ENCODE measurements at regions not wholly inside any gene's neighbourhood (a gene's known extent, or its start where the extent isn't known, plus 50 kb on each side); places are given as distances from the start of the nearest gene placed in this dataset.
"Not testable (repeated sequence)": the region's sequence is repeated elsewhere in the genome, so short reads cannot be mapped to it uniquely, and the experiment has no call there.

DNA sequence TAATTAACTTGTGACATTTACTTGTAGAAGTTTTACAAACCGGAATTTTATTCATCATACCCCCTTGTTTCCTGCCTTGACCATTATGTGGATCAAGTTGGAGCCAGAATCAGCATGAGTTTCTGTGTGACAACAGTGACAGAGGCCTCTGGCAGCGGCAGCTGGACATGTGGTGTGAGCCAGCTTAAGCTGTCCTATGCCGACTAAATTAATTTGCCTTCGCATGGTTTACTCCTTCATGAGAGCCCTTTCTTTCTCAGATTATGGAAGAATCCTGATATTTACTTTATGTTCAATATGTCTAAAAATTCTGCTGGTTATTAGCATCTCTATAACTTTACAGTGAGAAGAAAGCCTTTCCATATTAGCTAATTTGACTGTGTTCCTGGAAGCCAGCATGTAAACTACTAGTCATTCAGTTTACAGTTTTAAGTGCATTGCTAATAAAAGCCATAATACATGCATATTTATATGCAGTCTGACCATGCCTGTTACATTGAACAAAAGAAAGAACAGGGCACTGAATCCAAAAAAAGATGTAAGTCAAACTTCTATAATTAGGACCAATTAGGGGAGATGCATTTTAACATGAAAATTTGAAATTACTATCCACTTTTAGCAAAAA, 495.8 kb upstream of the ACVR2A start:
- no peak for DNase-seq

DNA sequence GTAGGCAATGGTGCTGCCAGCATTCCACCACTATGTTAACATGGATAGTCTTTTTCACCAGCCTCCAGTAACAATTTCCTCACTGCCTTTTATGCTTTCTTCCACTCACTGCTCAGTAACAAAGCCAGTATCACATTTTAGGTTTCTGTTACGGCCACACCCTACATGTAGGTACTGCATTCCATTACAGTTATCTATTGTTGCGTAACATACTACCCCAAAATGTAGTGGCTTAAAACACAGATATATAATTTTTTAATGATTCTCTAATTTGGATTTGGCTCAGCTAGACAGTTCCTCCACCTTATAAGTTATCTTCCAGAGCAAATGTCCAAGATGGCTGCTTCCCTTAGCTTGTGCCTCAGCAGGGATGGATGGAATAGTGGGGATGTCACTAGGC, 498.7 kb upstream of the ACVR2A start:
- no peak for DNase-seq

DNA sequence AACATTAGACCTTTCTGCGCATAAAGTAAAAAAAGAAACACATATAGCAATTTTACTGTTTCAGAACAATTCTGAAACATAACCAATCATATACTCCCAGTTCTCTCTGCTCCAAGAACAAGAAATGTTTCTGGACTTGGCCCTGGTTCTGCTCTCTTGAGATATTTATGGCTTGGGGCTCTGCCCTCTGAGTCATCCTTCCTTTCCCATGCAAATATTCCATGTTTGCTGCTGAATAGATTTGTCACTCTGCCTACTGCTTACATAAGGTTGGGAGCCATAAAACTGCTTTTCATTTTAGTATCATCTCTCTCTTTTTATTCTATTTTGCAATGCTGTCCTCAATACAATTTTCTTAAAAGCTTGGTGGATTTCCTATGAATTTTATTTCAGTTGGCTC, 499.6 kb upstream of the ACVR2A start:
- no peak for DNase-seq

DNA sequence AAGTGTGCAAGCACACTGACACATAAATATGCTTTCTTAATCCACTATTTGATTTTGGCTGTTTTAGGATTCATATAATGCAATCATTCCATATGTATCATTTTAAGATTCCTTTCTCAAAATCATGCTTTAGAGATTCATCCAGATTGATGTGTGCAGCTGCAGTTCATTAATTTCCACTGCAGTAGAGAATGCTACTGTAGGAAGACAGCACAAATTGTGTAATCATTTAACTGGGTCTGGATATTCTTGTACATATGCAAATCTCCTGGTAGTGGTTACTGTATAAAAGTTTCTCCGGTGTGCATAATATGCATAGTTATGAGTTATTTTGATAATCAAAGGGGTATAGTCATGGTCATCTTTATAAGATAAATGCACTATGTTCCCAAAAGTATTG, 502.5 kb upstream of the ACVR2A start:
- no peak for DNase-seq

DNA sequence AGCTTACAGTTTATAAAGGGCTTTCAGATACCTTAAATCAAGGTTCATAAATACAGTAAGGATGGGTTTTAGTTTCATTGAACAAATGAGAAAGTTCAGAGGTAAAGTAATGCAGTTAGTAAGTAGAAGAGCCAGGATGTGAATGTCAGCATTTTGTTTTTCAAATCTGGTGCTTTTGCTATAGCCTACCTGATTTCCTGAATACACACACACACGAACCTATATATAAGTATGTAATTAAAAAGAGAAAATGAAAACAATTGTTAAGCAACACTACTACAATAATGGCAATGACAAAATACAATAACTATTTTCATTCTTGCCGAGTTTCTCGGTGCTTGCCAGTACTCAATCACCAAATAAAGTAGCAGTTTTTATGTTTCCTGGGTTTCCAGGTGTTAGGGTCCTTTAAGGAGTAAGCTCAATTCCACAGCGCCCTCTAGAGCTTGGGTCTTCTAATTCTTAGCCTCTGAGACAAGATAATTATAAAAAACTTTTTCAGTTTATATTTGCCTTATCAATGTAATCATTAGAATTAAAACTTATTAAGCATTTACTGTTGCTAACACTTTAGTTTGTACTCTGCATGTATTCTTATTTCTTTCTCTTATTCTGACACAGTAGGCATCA, 512.9 kb upstream of the ACVR2A start:
- DNase-seq = peak; percentile 55

DNA sequence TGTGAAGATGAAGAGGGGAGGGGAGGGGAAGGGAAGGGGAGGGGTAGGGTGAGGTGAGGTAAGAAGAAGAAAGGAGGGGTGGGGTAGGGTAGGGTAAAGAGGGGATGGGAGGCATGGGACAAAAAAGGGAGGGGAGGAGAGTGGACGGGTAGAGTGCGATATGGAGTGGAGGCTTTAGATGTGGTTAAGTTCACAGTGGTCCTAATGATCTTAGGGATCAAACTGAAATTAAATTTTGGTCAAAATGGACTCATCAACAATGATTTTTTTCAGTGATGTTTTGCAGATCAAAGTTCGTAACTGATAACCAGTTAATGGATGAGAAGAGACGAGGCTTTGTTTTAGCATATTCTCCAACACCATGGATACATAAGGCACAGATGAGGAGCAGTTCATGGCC, 513.9 kb upstream of the ACVR2A start:
- DNase-seq = no peak

DNA sequence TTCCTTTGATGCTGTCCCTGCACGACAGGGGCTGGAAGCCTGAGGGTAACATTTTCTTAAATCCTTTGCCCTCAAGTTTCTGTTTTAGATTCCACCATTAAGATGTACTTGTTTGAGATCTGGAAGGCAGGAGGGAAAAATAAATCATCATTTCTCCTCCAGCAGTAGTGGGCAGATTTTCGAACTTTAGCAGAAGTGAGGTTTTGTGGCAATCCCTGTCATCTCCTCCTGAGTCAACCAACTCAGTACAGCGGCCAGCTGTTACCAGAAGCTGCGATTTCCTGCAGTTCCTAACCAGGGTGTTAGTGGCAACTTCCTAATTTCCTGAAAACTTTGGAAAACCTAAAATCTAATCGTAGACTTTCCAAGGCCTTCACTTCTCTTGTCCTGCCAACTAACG, 517.2 kb upstream of the ACVR2A start:
- DNase-seq = no peak

DNA sequence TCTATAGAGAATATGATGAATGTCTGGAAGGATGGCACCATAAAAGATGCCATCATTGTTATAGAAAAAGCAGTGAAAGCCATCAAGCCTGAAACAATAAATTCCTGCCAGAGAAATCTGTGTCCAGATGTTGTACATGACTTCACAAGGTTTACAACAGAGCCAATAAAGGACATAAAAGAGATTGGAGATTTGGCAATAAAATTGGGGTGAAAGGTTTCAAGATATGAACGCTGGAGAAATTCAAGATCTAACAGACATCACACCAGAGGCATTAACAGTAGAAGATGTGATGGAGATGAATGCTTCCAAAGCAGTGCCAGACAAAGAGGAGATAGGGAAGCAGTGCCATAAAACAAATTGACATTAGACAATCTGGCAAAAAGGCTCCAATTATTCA, 518.8 kb upstream of the ACVR2A start:
- DNase-seq = no peak

DNA sequence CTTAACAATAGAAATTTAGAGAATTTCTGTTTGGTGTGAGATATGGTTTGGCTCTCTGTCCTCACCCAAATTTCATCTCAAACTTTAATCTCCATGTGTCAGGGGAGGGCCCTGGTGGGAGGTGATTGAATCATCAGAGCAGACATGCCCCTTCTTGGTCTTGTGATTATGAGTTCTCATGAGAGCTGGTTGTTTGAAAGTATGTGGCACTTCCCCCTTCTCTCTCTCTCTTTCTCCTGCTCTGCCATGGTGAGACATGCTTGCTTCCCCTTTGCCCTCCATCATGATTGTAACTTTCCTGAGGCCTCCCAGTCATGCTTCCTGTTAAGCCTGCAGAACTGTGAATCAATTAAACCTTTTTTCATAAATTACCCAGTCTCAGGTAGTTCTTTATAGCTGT, 524.7 kb upstream of the ACVR2A start:
- DNase-seq = no peak

DNA sequence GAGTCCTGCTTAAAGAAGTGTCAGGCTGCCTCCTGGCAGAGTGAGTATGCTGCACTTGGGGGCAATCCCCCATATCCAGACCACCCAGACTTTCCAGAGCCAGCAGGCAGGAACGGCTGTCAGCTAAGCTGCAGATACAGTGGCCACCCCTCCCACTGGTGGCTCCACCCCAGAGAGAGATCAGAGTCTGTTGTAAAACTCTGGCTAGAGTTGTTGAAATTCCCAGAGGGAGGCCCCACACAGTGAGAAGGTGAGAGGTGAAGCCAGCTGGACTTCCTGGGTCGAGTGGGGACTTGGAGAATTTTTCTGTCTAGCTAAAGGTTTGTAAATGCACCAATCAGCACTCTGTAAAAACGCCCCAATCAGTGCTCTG, 533.8 kb upstream of the ACVR2A start:
- DNase-seq = no peak

DNA sequence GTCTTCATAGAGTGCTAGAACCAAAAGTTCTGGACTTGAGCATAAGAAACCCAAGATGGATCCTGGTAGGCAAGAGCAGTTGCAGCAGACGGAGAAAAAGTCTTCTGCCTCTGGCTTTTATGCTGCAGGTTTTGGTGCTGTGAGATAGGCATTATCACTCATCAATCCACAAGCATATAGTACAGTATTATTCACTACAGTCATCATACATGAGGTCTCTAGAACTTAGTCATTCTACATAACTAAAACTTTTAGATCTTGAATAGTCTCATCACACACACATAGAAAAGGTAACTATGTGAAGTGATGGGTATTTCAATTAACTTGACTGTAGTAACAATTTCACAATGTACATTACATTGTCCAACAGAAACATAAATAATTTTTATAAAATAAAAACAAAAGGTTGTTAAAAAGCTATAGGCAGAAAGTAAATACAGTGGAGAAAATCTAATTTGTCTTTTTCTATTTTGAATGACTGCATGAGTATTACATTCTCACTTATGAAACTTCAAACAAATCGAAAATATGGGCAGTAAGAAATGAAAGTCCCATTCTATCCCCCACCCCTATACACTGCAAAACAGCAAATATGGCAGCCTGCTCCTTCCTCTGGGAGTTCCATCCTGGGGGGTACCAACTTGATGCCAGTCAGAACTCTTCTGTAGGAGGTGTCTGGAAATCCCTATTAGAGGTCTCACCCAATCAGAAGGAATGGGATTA, 534.3 kb upstream of the ACVR2A start:
- DNase-seq = no peak

DNA sequence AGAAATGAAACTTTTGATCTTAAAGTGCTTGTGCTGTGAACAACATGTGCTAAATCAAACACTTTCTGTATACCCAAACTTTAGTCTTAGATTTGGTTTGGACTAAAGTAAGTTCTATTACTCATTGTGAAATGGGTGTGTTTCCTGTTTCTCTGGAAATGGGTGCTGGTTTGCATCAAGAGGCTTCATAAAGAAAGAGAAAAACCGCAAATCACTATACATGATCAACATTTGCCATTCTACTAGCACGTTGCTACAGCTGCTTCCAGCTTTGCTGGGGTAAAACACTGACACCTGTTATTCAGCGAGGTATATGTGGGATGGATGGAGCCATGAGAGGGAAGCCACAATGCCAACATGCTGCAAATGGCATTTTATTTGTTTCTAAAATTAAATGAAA, 547.0 kb upstream of the ACVR2A start:
- DNase-seq = no peak

DNA sequence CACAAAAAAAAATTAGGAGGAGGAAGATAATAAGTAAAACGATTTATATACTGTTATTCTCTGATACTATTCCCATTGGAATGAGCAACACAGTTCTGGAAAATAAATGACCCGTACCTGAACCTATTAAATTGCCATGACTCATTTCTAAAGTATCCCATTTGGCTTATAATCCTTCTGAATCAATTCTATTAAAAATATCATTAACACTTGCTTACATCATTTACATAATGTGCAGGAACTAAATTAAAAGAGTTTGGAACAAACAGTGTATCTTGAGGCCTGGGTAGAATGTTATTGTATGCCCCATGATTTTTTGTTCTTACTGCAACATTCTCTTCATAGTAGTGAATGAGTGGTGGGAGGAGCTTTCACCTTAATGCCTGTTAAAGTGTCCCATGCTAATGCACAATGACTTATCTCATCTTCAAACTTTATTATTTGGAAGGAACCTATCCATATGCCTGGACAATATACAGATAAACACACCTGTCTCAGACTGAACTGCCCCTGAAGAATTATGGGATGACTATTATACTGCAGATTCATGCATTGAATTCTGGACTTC, 549.9 kb upstream of the ACVR2A start:
- DNase-seq = no peak

DNA sequence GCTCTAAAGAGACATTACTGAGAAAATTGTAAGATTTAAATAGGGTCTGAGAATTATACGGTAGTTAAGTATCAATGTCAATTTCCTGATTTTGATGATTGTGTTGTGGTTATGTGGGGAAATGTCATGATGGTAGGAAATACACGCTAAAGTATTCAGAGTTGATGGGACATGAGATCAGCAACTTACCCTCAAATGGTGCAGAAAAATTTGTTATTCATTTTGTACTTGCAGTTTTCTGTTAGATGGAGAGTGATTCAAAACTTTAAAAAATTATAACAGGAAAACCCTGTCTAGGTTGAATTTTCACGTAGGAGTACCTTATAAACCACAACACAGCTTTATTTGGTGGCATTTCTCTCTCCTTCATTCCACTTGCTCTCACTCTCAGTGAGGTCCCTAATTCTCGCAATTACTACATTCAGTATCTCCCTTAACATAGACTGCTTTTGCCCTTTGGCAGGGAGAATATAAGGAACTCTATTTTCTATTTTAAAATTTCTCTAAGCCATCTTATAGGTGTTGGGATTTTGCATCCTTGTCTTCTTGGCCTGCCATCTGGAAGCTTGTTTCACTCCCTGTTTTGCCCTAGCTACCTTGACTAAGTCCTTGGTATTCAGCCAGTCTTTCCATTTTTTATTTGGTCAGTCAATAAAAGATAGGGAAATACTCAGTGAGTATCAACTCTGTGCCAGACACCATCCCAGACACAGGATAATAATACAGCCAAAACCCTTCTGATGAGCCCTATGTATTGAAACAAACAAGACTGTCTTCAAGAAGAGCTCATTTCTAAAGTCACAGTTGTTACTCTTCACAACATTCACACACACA, 550.6 kb upstream of the ACVR2A start:
- DNase-seq = no peak

DNA sequence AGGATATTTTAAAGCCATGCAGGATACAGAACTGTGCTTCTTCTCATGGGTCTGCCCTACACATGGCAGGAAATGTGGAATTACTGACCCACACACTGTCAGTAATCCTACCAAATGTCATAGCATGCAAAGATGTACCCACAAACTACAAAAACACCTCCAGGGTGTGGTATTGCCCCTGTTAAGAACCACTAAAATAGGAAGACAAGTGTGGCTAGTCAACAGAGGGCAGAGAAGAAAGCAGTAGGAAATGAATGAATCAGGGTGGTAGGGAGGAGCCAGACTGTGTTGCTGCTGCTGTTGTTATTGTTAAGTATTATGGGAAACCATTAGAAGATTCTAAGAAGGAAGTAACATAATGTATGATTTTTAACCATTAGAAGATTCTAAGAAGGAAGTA, 556.7 kb upstream of the ACVR2A start:
- no peak for DNase-seq

DNA sequence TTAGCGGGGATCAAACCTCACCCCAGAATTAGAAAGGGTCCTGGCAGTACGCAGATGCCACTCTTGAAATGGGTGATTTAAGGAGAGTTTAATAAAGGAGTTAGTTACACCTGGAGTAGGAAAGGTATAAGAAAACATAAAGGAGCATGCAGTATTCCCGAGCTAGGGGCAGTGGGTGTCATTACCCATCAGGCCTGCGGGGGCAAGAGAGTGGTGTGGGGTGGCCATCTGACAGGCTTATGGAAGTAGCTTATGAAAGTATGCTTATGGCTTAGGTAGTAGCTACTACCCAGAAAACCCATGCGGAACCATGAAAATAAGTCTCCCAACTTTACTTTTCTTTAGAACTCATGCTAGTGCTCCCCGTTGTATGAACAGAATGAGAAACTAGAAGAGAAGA, 568.9 kb upstream of the ACVR2A start:
- DNase-seq = no peak

DNA sequence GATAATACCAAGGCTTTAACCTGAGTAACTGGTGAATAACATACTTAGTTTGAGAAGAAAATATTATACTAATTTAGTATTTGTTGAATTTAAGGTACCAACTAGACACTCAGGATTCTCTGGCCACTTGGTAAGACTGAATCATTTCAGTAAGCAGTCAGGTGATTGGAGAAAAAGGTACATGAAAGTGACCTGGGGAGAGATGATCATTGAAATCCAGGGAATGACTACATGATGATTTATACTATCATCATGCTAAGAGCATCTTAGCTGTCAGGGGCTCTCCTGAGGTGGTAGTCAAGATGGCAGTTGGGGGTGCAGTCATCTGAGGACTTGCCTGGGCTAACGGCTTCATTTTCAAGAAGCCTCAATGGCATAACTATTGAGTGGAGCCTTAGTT, 571.2 kb upstream of the ACVR2A start:
- DNase-seq = no peak

DNA sequence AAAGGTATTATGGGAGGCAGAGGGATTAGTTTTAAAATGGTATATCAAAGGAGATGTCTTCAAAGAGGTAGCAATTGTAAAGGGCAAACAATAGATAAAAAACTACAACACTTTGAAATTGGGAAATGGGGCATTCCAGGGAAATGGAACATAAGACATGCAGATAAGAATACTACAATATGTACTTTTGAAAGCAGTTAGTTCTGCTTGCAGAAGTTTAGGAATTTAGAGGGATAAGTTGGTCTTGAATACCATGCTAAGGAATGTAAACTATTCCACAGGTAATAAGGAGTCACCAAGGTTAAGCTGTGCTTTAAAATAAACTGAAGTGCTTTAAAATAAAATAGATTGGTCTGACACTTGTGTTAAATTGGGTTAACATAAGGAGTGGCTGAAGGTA, 571.7 kb upstream of the ACVR2A start:
- DNase-seq = no peak

DNA sequence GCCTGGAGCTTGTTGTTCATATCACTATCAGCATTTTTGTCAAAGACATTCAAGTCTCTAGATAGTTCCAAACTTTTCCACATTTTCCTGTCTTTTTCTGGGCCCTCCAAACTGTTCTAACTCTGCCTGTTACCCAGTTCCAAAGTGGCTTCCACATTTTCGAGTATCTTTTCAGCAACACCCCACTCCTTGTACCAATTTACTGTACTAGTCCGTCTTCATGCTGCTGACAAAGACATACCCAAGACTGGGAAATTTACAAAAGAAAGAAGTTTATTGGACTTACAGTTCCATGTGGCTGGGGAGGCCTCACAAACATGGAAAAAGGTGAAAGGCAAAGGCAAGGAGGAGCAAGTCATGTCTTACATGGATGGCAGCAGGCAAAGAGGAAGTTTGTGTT, 575.2 kb upstream of the ACVR2A start:
- DNase-seq = not testable (repeated sequence)

DNA sequence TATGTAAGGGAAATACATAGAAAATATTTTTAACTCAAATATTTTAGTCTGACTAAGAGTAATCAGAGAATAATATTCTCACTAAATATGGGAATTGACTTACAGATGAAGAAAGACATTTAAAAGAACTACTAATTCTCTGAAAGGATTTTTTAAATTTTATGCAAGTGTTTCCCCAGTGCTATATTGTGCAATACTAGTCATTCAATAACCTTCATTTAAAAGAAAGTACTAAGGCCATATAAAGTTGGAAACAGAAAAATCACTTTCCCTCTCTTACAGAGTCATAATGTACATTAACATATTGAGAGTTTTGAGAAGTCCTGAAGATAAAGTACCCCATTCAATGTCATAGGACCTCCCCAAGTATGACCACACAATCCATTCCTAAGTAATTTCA, 584.6 kb upstream of the ACVR2A start:
- no peak for DNase-seq

DNA sequence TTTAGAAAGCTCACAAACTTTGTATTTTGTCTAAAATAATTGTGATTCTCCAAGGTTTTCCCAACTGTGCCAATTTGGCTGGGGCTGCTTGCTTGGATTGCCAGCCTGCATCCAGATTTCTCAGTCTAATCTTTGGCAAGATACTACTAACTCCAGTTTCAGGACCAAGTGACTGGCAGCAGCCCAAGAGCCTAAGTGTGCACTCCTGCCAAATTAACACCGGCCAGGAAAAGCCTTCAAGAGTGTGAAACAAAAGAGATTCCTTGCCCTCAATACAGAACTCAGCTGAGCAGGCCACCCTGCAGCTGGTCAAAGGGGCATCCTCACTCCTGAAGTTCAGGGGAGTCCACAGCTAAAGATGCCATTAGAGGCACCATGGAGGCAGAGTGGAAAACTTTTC, 589.0 kb upstream of the ACVR2A start:
- no peak for DNase-seq

DNA sequence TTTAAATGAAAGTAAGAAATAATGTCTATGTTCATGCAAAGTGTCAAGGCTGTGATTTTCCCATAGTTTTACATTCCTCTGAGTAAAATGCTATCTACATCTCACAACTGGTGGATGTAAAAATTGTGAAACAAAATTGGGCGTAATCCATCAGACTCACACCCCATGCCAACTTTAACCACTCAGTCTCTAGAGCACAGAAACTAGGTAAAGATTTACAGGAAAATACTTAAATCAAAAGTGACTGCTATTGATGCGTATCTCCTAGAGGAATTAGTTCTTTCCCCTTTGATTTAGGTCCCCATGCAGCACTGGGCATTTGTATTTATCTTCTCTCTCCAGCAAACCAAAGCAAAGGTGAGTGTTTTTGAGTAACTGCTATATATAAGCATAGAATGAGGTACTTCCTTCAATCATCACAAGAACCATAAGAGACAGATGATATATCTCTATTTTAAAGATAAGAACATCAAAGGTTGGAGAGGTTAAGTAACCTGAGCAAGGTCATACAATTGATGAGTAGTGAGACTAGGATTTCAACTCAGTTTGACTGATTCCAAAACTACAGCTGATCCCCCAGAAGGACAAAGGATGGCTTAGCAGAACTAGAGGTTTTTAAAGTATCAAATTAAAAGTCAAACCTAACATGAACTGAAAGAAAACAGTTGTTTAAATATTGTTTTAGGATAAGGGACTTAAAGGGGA, 594.0 kb upstream of the ACVR2A start:
- no peak for DNase-seq

DNA sequence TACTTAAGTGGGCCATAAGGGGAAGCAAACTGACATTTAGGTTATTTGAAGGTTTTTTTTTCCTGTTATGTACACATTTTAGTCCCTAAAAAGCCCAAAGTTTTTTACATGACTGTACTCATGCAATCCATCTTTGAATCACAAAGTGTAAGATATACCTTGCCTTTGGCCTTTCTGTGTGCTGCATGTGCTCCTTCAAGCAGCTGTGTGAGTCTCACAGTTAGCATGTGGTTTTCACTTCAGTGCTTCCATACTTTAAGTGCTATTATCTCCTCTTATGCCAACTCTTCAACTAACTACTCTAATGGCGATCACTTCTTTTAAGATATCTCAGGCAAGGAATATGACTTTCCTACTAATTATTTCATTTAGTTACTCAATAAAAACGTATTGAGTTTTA, 597.1 kb upstream of the ACVR2A start:
- no peak for DNase-seq

Measured in OCI-M1 (cell line).